HL-60 (cell line): ENCODE measurements at regions not wholly inside any gene's neighbourhood (a gene's known extent, or its start where the extent isn't known, plus 50 kb on each side); places are given as distances from the start of the nearest gene placed in this dataset.
"Not testable (repeated sequence)": the region's sequence is repeated elsewhere in the genome, so short reads cannot be mapped to it uniquely, and the experiment has no call there.

Source experiments
- DNase-seq, 2 experiments: peaks; one replicate each; pipeline ENCODE4 v3.0.0-alpha.2; 2010 to 2020; ENCODE audit warnings: low read depth in 1 of 2, low spot score in 1 of 2
- H3K27ac ChIP-seq: fragments of 250-450 bp; sonication (Bioruptor Pico); replicated peaks from 2 replicates; pipeline ENCODE4 v1.5.1; 2020; ENCODE audit warnings: mild to moderate bottlenecking, moderate library complexity
- H3K27me3 ChIP-seq: fragments of 250-450 bp; sonication (Bioruptor Pico); 2 replicates; pipeline ENCODE4 v1.5.1; 2021; ENCODE audit warnings: mild to moderate bottlenecking, moderate library complexity; ENCODE audit not compliant: insufficient read depth, poor library complexity, severe bottlenecking
- H3K4me3 ChIP-seq: replicated peaks from 2 replicates; pipeline ENCODE4 v1.5.1; 2011; ENCODE audit warnings: mild to moderate bottlenecking, control low read depth, low read length; ENCODE audit not compliant: insufficient read depth
- CTCF ChIP-seq: IDR thresholded peaks from one replicate; pipeline ENCODE4 v1.5.1; 2011; ENCODE audit warnings: low read length, control low read depth, inconsistent platforms; ENCODE audit not compliant: insufficient read depth
- GABPA ChIP-seq: IDR thresholded peaks from 2 replicates; pipeline ENCODE4 v1.6.1; 2012; ENCODE audit warnings: low read depth
- POLR2AphosphoS5 ChIP-seq: IDR thresholded peaks from 2 replicates; pipeline ENCODE4 v1.6.1; 2012; ENCODE audit warnings: low read depth
- REST ChIP-seq: IDR thresholded peaks from 2 replicates; pipeline ENCODE4 v1.6.1; 2012; ENCODE audit warnings: low read depth; ENCODE audit not compliant: insufficient replicate concordance
- SPI1 ChIP-seq: IDR thresholded peaks from 2 replicates; pipeline ENCODE4 v1.6.1; 2012; ENCODE audit warnings: low read depth, mild to moderate bottlenecking, borderline replicate concordance

- Histone ChIP-seq H3K27me3 (no peaks in the 10 kb centered on the region), H3K4me3 (no peak overlapping the region), H3K27ac (no peak overlapping the region)
- DNase-seq = no peak
- no peak for TF ChIP-seq SPI1
These were observed 1170.3 kb upstream of the CHAC2 start for GRCh38 chr2:52597346-52597745.

GRCh38 chr2:52594026-52594425, 1173.6 kb upstream of the CHAC2 start:
- TF ChIP-seq REST = no peak
- no peak for DNase-seq
- H3K4me3 ChIP-seq = no peak overlapping the region
- H3K27ac ChIP-seq = no peak overlapping the region
- H3K27me3 ChIP-seq = no peaks in the 10 kb centered on the region

GRCh38 chr2:52584071-52584470, 1183.5 kb upstream of the CHAC2 start:
- H3K27ac ChIP-seq, H3K27me3 ChIP-seq, H3K4me3 ChIP-seq: not testable (repeated sequence)
- DNase-seq = peak in 1 of 2 experiments; percentile 75

GRCh38 chr2:52572469-52572894, 1195.1 kb upstream of the CHAC2 start:
- Histone ChIP-seq H3K27ac (no peak overlapping the region), H3K27me3 (no peaks in the 10 kb centered on the region), H3K4me3 (no peak overlapping the region)
- TF ChIP-seq GABPA (no peak), SPI1 (no peak), REST (no peak), POLR2AphosphoS5 (no peak), CTCF (no peak)
- DNase-seq = no peak

GRCh38 chr2:52571380-52572347, 1195.9 kb upstream of the CHAC2 start:
- TF ChIP-seq CTCF = no peak
- TF ChIP-seq SPI1 = no peak
- TF ChIP-seq GABPA = no peak
- TF ChIP-seq REST = no peak
- TF ChIP-seq POLR2AphosphoS5 = no peak
- no peak overlapping the region for H3K27ac ChIP-seq
- no peak overlapping the region for H3K4me3 ChIP-seq
- no peak for DNase-seq
- no peaks in the 10 kb centered on the region for H3K27me3 ChIP-seq
